ENCODE measurements at regions not wholly inside any gene's neighbourhood (a gene's known extent, or its start where the extent isn't known, plus 50 kb on each side); places are given as distances from the start of the nearest gene placed in this dataset.
A peak's percentile ranks its signal among the peaks of the same experiment; 100 is the strongest.

DNA sequence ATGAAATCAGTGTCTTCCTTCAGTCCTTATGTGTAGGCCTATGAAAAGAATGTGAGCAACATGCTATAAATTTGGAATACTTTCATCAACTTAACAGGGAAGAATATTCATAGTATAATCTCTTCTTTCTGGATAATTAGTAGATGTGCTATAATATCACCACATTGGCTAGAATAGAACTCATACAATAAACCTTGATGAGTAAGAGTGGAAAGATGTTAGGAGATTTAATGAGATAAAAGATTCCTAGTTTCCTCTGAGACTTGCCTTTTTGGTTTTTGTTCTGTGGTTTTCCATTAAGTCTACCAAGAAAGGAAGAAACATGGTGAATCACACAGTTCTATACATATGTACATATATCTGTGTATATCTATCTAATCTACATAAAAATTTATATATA, 301.8 kb upstream of the PRR16 start:
- H3K9me3 ChIP-seq (ENCODE audit: control insufficient read depth in 2 of 3, insufficient read depth in 1 of 3, low read length in 3 of 3) = no peaks in the 10 kb centered on the region
- TF ChIP-seq, protein P1, sequence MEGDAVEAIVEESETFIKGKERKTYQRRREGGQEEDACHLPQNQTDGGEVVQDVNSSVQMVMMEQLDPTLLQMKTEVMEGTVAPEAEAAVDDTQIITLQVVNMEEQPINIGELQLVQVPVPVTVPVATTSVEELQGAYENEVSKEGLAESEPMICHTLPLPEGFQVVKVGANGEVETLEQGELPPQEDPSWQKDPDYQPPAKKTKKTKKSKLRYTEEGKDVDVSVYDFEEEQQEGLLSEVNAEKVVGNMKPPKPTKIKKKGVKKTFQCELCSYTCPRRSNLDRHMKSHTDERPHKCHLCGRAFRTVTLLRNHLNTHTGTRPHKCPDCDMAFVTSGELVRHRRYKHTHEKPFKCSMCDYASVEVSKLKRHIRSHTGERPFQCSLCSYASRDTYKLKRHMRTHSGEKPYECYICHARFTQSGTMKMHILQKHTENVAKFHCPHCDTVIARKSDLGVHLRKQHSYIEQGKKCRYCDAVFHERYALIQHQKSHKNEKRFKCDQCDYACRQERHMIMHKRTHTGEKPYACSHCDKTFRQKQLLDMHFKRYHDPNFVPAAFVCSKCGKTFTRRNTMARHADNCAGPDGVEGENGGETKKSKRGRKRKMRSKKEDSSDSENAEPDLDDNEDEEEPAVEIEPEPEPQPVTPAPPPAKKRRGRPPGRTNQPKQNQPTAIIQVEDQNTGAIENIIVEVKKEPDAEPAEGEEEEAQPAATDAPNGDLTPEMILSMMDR (IDR thresholded peaks at IDR 0.05; ENCODE audit: borderline replicate concordance, extremely low read depth, insufficient read depth) = no peak
- intact Hi-C loops (cut with DNase I) = no loop called here
- no peak overlapping the region for H3K4me3 ChIP-seq (ENCODE audit: low read length in 3 of 3)
- no peak overlapping the region for H3K27ac ChIP-seq (ENCODE audit: low read depth in 2 of 2, low read length in 2 of 2)
- H3K27me3 ChIP-seq (ENCODE audit: control insufficient read depth, insufficient read depth, low read length) = no peaks in the 10 kb centered on the region
- no peak for DNase-seq
- no peak for FAIRE-seq
- no peaks in the 10 kb centered on the region for H3K36me3 ChIP-seq (ENCODE audit: control insufficient read depth in 2 of 3, insufficient read depth in 3 of 3, low read length in 3 of 3)
- no peak overlapping the region for H3K9ac ChIP-seq (ENCODE audit: low read length in 3 of 3)
- H3K4me1 ChIP-seq (ENCODE audit: control insufficient read depth in 2 of 3, insufficient read depth in 2 of 3, low read depth in 1 of 3, low read length in 3 of 3) = no peaks in the 10 kb centered on the region

DNA sequence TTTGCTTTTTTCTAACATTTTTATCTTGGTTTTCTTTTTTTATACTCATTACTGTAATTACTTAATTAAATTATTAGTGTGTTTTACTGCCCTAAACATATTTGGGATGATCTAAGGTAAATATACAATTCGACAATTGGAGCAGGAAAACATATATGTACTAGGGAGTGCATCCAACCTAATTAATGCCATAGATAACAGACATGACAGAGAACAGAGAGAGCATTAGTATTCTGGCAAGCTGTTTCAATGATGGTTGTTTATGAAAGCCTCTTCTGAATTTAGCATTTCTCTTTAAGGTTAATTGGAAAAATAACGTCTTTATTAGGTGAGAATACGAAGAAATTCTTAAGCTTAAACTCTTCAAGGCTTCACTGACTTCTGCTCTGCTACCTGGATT, 300.1 kb upstream of the PRR16 start:
- Histone ChIP-seq H3K4me3 (ENCODE audit: low read length in 3 of 3) (no peak overlapping the region), H3K4me1 (ENCODE audit: control insufficient read depth in 2 of 3, insufficient read depth in 2 of 3, low read depth in 1 of 3, low read length in 3 of 3) (no peaks in the 10 kb centered on the region), H3K9ac (ENCODE audit: low read length in 3 of 3) (no peak overlapping the region), H3K9me3 (ENCODE audit: control insufficient read depth in 2 of 3, insufficient read depth in 1 of 3, low read length in 3 of 3) (no peaks in the 10 kb centered on the region), H3K27ac (ENCODE audit: low read depth in 2 of 2, low read length in 2 of 2) (no peak overlapping the region), H3K27me3 (ENCODE audit: control insufficient read depth, insufficient read depth, low read length) (no peaks in the 10 kb centered on the region), H3K36me3 (ENCODE audit: control insufficient read depth in 2 of 3, insufficient read depth in 3 of 3, low read length in 3 of 3) (no peaks in the 10 kb centered on the region)
- FAIRE-seq (peak; percentile 35), DNase-seq (no peak)
- intact Hi-C loops (cut with DNase I) = no loop called here
- TF ChIP-seq, protein P1 (IDR thresholded peaks at IDR 0.05; ENCODE audit: borderline replicate concordance, extremely low read depth, insufficient read depth) = no peak

- H3K9me3 ChIP-seq (ENCODE audit: control insufficient read depth in 2 of 3, insufficient read depth in 1 of 3, low read length in 3 of 3) = no peaks in the 10 kb centered on the region
- H3K27me3 ChIP-seq (ENCODE audit: control insufficient read depth, insufficient read depth, low read length) = no peaks in the 10 kb centered on the region
- TF ChIP-seq, protein P1 (IDR thresholded peaks at IDR 0.05; ENCODE audit: borderline replicate concordance, extremely low read depth, insufficient read depth) = no peak
- no peaks in the 10 kb centered on the region for H3K4me1 ChIP-seq (ENCODE audit: control insufficient read depth in 2 of 3, insufficient read depth in 2 of 3, low read depth in 1 of 3, low read length in 3 of 3)
- intact Hi-C loops (cut with DNase I) = no loop called here
- no peak overlapping the region for H3K27ac ChIP-seq (ENCODE audit: low read depth in 2 of 2, low read length in 2 of 2)
- no peak overlapping the region for H3K9ac ChIP-seq (ENCODE audit: low read length in 3 of 3)
- no peaks in the 10 kb centered on the region for H3K36me3 ChIP-seq (ENCODE audit: control insufficient read depth in 2 of 3, insufficient read depth in 3 of 3, low read length in 3 of 3)
- DNase-seq = no peak
- FAIRE-seq = no peak
- H3K4me3 ChIP-seq (ENCODE audit: low read length in 3 of 3) = no peak overlapping the region
Measured at GRCh38 chr5:120164986-120165385, 299.1 kb upstream of the PRR16 start.

DNA sequence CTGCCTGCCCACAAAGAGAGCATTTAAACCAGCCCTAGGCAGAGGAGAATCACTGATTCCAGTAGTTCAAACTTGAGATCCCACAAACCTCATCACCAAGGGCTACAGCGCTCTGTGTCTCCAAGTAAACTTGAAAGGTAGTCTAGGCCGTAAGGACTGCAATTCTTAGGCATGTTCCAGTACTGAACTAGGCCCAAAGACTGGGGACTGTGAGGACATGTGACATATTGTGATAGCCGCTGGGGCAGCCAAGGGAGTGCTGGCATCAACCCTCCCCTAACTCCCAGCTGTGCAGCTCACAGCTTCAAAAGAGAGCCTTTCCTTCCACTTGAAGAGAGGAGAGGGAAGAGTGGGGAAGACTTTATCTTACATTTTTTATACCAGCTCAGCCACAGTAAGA, 291.0 kb upstream of the PRR16 start:
- Histone ChIP-seq H3K9me3 (ENCODE audit: control insufficient read depth in 2 of 3, insufficient read depth in 1 of 3, low read length in 3 of 3) (no peaks in the 10 kb centered on the region), H3K36me3 (ENCODE audit: control insufficient read depth in 2 of 3, insufficient read depth in 3 of 3, low read length in 3 of 3) (no peaks in the 10 kb centered on the region), H3K27me3 (ENCODE audit: control insufficient read depth, insufficient read depth, low read length) (no peaks in the 10 kb centered on the region), H3K27ac (ENCODE audit: low read depth in 2 of 2, low read length in 2 of 2) (no peak overlapping the region), H3K4me3 (ENCODE audit: low read length in 3 of 3) (no peak overlapping the region), H3K9ac (ENCODE audit: low read length in 3 of 3) (no peak overlapping the region), H3K4me1 (ENCODE audit: control insufficient read depth in 2 of 3, insufficient read depth in 2 of 3, low read depth in 1 of 3, low read length in 3 of 3) (no peaks in the 10 kb centered on the region)
- DNase-seq = no peak
- FAIRE-seq = no peak
- intact Hi-C loops (cut with DNase I) = no loop called here
- TF ChIP-seq, protein P1 (IDR thresholded peaks at IDR 0.05; ENCODE audit: borderline replicate concordance, extremely low read depth, insufficient read depth) = no peak
